ENCODE measurements at regions not wholly inside any gene's neighbourhood (a gene's known extent, or its start where the extent isn't known, plus 50 kb on each side); places are given as distances from the start of the nearest gene placed in this dataset.
"Not testable (repeated sequence)": the region's sequence is repeated elsewhere in the genome, so short reads cannot be mapped to it uniquely, and the experiment has no call there.

DNA sequence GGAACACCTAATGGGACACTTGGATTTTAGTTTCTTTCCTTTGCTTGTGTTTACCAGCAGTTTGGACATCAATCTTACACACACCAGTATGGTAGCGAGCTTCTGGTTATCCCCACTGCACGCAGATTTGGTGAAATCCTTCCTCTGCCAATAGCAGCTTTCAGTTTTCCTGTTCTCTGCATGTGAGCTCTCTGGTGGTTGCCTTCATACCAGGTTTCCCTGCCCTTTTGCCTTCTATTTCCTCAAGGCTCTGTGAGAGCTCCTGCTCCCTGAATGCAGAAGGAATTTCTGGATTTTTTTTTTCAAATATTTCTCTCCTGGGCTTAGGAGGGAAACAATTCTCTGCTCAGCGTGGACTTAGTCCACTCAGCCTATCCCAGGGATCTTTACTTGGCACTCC is 93.0 kb upstream of the CCDC91 start:
- CTCF ChIA-PET = no interaction called here
- DNase-seq (ENCODE audit: low read depth, low spot score) = no peak
- POLR2A ChIA-PET = no interaction called here

DNA sequence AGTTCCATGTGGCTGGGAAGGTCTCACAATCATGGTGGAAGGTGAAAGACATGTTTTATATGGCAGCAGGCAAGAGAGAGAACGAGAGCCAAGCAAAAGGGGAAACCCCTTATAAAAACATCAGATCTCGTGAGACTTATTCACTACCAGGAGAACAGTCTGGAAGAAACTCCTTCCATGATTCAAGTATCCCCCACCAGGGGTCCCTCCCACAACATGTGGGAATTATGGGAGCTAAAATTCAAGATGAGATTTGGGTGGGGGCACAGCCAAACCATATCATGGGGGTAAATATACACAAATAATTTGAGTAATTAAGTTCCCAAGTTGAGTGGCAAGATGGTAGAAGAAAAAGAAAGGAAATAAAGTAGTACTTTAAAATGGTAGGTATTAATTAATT is 91.0 kb upstream of the CCDC91 start:
- H3K4me3 ChIP-seq (ENCODE audit: low read depth, low read length); DNase-seq (ENCODE audit: low read depth, low spot score); POLR2A ChIA-PET; CTCF ChIA-PET: not testable (repeated sequence)

More for the DNA sequence above, 93.0 kb upstream of the CCDC91 start:
- no peak for TF ChIP-seq CTCF (IDR thresholded peaks at IDR 0.05; ENCODE audit: insufficient read depth, low read length, missing control alignments)
- H3K4me3 ChIP-seq (ENCODE audit: low read depth, low read length) = no peak overlapping the region

GRCh38 chr12:28099871-28100270 is 90.4 kb upstream of the CCDC91 start:
- POLR2A ChIA-PET = no interaction called here
- no peak for TF ChIP-seq CTCF (IDR thresholded peaks at IDR 0.05; ENCODE audit: insufficient read depth, low read length, missing control alignments)
- no peak for DNase-seq (ENCODE audit: low read depth, low spot score)
- no peak overlapping the region for H3K4me3 ChIP-seq (ENCODE audit: low read depth, low read length)
- CTCF ChIA-PET = no interaction called here

DNA sequence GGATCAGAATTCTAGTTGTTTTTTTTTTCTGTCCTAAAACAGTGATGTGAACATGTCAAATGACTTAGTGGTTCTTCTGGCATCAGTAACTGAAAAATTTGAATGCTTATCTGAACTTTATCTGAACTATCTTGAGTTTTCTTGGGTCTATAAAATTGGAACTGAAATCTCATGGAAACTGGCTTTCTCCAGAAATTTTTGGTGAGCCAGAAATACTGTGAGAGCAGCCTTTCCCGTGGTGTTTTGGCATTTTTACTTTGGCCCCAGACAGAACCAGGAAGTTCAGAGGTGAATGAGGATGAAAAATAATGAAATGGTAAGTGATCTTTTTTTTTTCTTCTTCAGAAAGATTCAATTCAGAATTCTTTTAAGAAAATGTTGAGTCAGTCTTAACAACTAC is 89.5 kb upstream of the CCDC91 start:
- CTCF ChIA-PET = no interaction called here
- no peak for TF ChIP-seq CTCF (IDR thresholded peaks at IDR 0.05; ENCODE audit: insufficient read depth, low read length, missing control alignments)
- POLR2A ChIA-PET = no interaction called here

GRCh38 chr12:28104316-28104715 is 85.9 kb upstream of the CCDC91 start:
- DNase-seq (ENCODE audit: low read depth, low spot score) = no peak
- CTCF ChIA-PET = no interaction called here
- no peak overlapping the region for H3K4me3 ChIP-seq (ENCODE audit: low read depth, low read length)
- POLR2A ChIA-PET = no interaction called here
- no peak for TF ChIP-seq CTCF (IDR thresholded peaks at IDR 0.05; ENCODE audit: insufficient read depth, low read length, missing control alignments)

More for the DNA sequence above, 89.5 kb upstream of the CCDC91 start:
- H3K4me3 ChIP-seq (ENCODE audit: low read depth, low read length) = no peak overlapping the region
- no peak for DNase-seq (ENCODE audit: low read depth, low spot score)

- CTCF ChIA-PET = interaction anchor here (1.2 kb wide), 1 partner anchor 767 kb away, joined by 3 read pairs; no protein-coding TSS in a partner anchor
- POLR2A ChIA-PET = no interaction called here
- no peak for DNase-seq (ENCODE audit: low read depth, low spot score)
- no peak overlapping the region for H3K4me3 ChIP-seq (ENCODE audit: low read depth, low read length)
- TF ChIP-seq CTCF (IDR thresholded peaks at IDR 0.05; ENCODE audit: insufficient read depth, low read length, missing control alignments) = no peak
Measured at GRCh38 chr12:28104903-28105864, 85.1 kb upstream of the CCDC91 start.

DNA sequence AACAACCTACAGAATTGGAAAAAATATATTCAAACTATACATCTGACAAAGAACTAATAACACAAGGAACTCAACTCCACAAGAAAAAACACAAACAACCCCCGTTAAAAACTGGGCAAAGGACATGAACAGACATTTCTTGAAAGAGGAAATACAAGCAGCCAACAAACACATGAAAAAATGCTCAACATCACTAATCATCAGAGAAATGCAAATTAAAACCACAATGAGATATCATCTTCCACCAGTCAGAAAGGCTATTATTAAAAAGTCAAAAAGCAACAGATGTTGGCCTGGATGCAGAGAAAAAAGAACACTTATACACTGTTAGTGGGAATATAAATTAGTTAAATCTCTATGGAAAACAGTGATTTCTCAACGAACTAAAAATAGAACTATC is 82.6 kb upstream of the CCDC91 start:
- no peak overlapping the region for H3K4me3 ChIP-seq (ENCODE audit: low read depth, low read length)
- no peak for TF ChIP-seq CTCF (IDR thresholded peaks at IDR 0.05; ENCODE audit: insufficient read depth, low read length, missing control alignments)
- ChIA-PET POLR2A (no interaction called here), CTCF (no interaction called here)
- no peak for DNase-seq (ENCODE audit: low read depth, low spot score)

Measured in AG04449 (cell line).